IMR-90 (cell line): ENCODE measurements at regions not wholly inside any gene's neighbourhood (a gene's known extent, or its start where the extent isn't known, plus 50 kb on each side); places are given as distances from the start of the nearest gene placed in this dataset.

Experiments used
- CTCF ChIP-seq: conservative IDR thresholded peaks from 2 replicates; pipeline ENCODE4 v1.5.1; 2012; ENCODE audit warnings: mild to moderate bottlenecking, low read depth, low read length, improper control_type of control experiment
- POLR2A ChIP-seq: IDR thresholded peaks from 2 replicates; pipeline ENCODE4 v1.6.1; 2012; ENCODE audit warnings: mild to moderate bottlenecking, low read depth, low read length
- USF2 ChIP-seq: fragments of 150-350 bp; IDR thresholded peaks from 2 replicates; pipeline ENCODE4 v1.6.1; 2017; ENCODE audit warnings: mild to moderate bottlenecking, antibody characterized with exemption, low read length, low read depth

GRCh38 chr10:57830877-57831560 is 436.7 kb downstream of the IPMK start:
- TF ChIP-seq POLR2A (no peak), USF2 (no peak), CTCF (no peak)
